ENCODE measurements at regions not wholly inside any gene's neighbourhood (a gene's known extent, or its start where the extent isn't known, plus 50 kb on each side); places are given as distances from the start of the nearest gene placed in this dataset.

DNA sequence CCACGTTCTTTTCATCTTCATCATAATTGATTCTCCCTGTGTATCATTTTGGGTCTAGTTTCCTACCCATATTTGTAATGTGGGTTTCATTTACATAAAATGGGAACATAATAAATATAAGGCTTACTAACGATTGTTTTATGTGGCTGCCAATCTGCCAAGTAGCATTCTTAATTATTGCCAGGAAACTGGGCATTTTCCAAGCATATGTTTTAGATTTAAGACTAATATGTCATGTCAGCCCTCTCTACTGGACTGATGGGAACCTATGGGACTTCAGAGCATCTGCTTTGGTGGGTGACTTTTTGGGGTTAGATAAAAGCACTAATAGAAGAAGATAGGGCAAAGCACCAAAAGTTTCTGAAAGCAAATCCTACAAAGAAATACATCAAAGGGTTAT is 157.5 kb downstream of the TBX18 start:
- no peak overlapping the region for H3K27ac ChIP-seq (ENCODE audit: low read depth in 1 of 2, low read length in 2 of 2)
- H3K36me3 ChIP-seq (replicated peaks in 1 of 2; ENCODE audit: control insufficient read depth in 1 of 2, insufficient read depth in 2 of 2, low read length in 2 of 2) = no peaks in the 10 kb centered on the region
- Mint-ChIP-seq H3K9me3 (peaks cover 0 to 5% (median 3%) of the 10 kb centered on the region in 7 donors), H3K36me3 (no peaks in the 10 kb centered on the region), H3K4me1 (no peaks in the 10 kb centered on the region), H3K27me3 (ENCODE audit: low read depth in 3 of 3) (no peaks in the 10 kb centered on the region), H3K27ac (no peak overlapping the region), H3K4me3 (no peak overlapping the region)
- H3K4me1 ChIP-seq (ENCODE audit: control insufficient read depth in 1 of 2, insufficient read depth in 2 of 2, low read length in 2 of 2) = no peaks in the 10 kb centered on the region
- no CpG with 5 or more reads among the region's 2 CpGs for WGBS (ENCODE audit: insufficient coverage)
- no peak overlapping the region for H2AFZ ChIP-seq (ENCODE audit: insufficient read depth, low read depth, low read length, poor library complexity, severe bottlenecking)
- H3K4me2 ChIP-seq (replicated peaks; ENCODE audit: extremely low read depth, low read length, poor library complexity, severe bottlenecking) = no peak overlapping the region
- H3K4me3 ChIP-seq (replicated peaks in 1 of 3; ENCODE audit: low read depth in 2 of 3, low read length in 3 of 3) = no peak overlapping the region
- TF ChIP-seq, protein P1, sequence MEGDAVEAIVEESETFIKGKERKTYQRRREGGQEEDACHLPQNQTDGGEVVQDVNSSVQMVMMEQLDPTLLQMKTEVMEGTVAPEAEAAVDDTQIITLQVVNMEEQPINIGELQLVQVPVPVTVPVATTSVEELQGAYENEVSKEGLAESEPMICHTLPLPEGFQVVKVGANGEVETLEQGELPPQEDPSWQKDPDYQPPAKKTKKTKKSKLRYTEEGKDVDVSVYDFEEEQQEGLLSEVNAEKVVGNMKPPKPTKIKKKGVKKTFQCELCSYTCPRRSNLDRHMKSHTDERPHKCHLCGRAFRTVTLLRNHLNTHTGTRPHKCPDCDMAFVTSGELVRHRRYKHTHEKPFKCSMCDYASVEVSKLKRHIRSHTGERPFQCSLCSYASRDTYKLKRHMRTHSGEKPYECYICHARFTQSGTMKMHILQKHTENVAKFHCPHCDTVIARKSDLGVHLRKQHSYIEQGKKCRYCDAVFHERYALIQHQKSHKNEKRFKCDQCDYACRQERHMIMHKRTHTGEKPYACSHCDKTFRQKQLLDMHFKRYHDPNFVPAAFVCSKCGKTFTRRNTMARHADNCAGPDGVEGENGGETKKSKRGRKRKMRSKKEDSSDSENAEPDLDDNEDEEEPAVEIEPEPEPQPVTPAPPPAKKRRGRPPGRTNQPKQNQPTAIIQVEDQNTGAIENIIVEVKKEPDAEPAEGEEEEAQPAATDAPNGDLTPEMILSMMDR (IDR thresholded peaks at IDR 0.05) = no peak
- no peaks in the 10 kb centered on the region for H3K79me2 ChIP-seq (ENCODE audit: insufficient read depth, low read length)
- H3K9me3 ChIP-seq (replicated peaks in 1 of 2; ENCODE audit: control insufficient read depth in 1 of 2, insufficient read depth in 1 of 2, low read length in 2 of 2) = no peaks in the 10 kb centered on the region
- no peak for DNase-seq
- no peaks in the 10 kb centered on the region for H3K27me3 ChIP-seq (ENCODE audit: control insufficient read depth in 2 of 2, insufficient read depth in 2 of 2, low read length in 2 of 2)
- no peaks in the 10 kb centered on the region for H4K20me1 ChIP-seq (ENCODE audit: insufficient read depth, low read length)
- no peak overlapping the region for H3K9ac ChIP-seq (ENCODE audit: insufficient read depth, low read length, poor library complexity, severe bottlenecking)
- intact Hi-C loops (cut with micrococcal nuclease) = no loop called here

DNA sequence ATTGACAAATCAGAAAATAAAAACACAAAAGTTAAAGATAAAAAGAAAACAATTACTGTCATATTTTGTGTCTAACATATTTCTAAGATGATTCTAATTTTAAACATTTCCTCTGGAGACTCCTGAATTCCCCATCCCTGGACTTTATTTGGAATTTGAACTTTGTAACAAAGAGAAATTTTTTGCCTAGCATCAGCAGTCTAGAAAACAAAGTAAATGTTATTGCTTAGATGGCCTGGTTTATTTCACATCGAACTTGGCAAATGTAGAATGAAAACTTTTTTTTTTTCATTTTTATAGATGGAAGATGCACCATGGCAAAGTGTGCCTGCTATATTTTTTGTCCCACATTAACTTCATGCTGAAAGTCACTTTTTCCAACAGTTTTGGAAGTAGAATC is 159.1 kb downstream of the TBX18 start:
- H3K4me3 Mint-ChIP-seq = no peak overlapping the region
- Histone ChIP-seq H3K27ac (ENCODE audit: low read depth in 1 of 2, low read length in 2 of 2) (no peak overlapping the region), H3K9ac (ENCODE audit: insufficient read depth, low read length, poor library complexity, severe bottlenecking) (no peak overlapping the region), H3K79me2 (ENCODE audit: insufficient read depth, low read length) (no peaks in the 10 kb centered on the region), H3K4me1 (ENCODE audit: control insufficient read depth in 1 of 2, insufficient read depth in 2 of 2, low read length in 2 of 2) (no peaks in the 10 kb centered on the region), H3K36me3 (replicated peaks in 1 of 2; ENCODE audit: control insufficient read depth in 1 of 2, insufficient read depth in 2 of 2, low read length in 2 of 2) (no peaks in the 10 kb centered on the region), H4K20me1 (ENCODE audit: insufficient read depth, low read length) (no peaks in the 10 kb centered on the region), H2AFZ (ENCODE audit: insufficient read depth, low read depth, low read length, poor library complexity, severe bottlenecking) (no peak overlapping the region), H3K4me3 (replicated peaks in 1 of 3; ENCODE audit: low read depth in 2 of 3, low read length in 3 of 3) (no peak overlapping the region), H3K4me2 (replicated peaks; ENCODE audit: extremely low read depth, low read length, poor library complexity, severe bottlenecking) (no peak overlapping the region), H3K27me3 (ENCODE audit: control insufficient read depth in 2 of 2, insufficient read depth in 2 of 2, low read length in 2 of 2) (no peaks in the 10 kb centered on the region), H3K9me3 (replicated peaks in 1 of 2; ENCODE audit: control insufficient read depth in 1 of 2, insufficient read depth in 1 of 2, low read length in 2 of 2) (no peaks in the 10 kb centered on the region)
- H3K9me3 Mint-ChIP-seq = peaks cover 0 to 6% (median 3%) of the 10 kb centered on the region in 7 donors
- no CpG with 5 or more reads among the region's 1 CpG for WGBS (ENCODE audit: insufficient coverage)
- TF ChIP-seq, protein P1 (IDR thresholded peaks at IDR 0.05) = no peak
- H3K27ac Mint-ChIP-seq = no peak overlapping the region
- DNase-seq = no peak
- H3K36me3 Mint-ChIP-seq = no peaks in the 10 kb centered on the region
- H3K27me3 Mint-ChIP-seq (ENCODE audit: low read depth in 3 of 3) = no peaks in the 10 kb centered on the region
- H3K4me1 Mint-ChIP-seq = no peaks in the 10 kb centered on the region
- intact Hi-C loops (cut with micrococcal nuclease) = no loop called here
